Natural killer cell treated with Interleukin-12 subunit alpha and Interleukin-12 subunit beta and Interleukin-15 and Interleukin-18, amount 100 ng/mL, for 72 hours (primary cell): ENCODE measurements at regions not wholly inside any gene's neighbourhood (a gene's known extent, or its start where the extent isn't known, plus 50 kb on each side); places are given as distances from the start of the nearest gene placed in this dataset.
"Not testable (repeated sequence)": the region's sequence is repeated elsewhere in the genome, so short reads cannot be mapped to it uniquely, and the experiment has no call there.

ENCODE experiments used
- ATAC-seq, 2 donors: fragments of 150-1000 bp; cut with Tn5 transposase in 1 of 2; sonication (Bioruptor Pico), chemical (Tn5 transposase) in 1 of 2; 2 replicates each; pipeline ENCODE4 v1.10.0; 2021
- DNase-seq: peaks from one replicate; pipeline ENCODE4 v3.0.0; 2022; ENCODE audit warnings: low spot score
- H3K27ac Mint-ChIP-seq, 2 donors: 1 replicate in 1 of 2; 2 replicates in 1 of 2; pipeline ENCODE4 v1.8.0; 2022; ENCODE audit warnings: mixed read lengths in 2 of 2, mild to moderate bottlenecking in 1 of 2, moderate library complexity in 1 of 2
- H3K27me3 Mint-ChIP-seq, 2 donors: 1 replicate in 1 of 2; 2 replicates in 1 of 2; pipeline ENCODE4 v1.8.0; 2022; ENCODE audit warnings: mixed read lengths in 2 of 2
- H3K36me3 Mint-ChIP-seq: one replicate; pipeline ENCODE4 v1.8.0; 2022; ENCODE audit warnings: mixed read lengths
- H3K4me1 Mint-ChIP-seq, 2 donors: 1 replicate in 1 of 2; 2 replicates in 1 of 2; pipeline ENCODE4 v1.8.0; 2022; ENCODE audit warnings: low read depth in 2 of 2, mixed read lengths in 2 of 2, mild to moderate bottlenecking in 1 of 2
- H3K4me3 Mint-ChIP-seq: one replicate; pipeline ENCODE4 v1.8.0; 2022; ENCODE audit warnings: mixed read lengths
- H3K9me3 Mint-ChIP-seq: 2 replicates; pipeline ENCODE4 v1.8.0; 2022; ENCODE audit warnings: mixed read lengths

DNA sequence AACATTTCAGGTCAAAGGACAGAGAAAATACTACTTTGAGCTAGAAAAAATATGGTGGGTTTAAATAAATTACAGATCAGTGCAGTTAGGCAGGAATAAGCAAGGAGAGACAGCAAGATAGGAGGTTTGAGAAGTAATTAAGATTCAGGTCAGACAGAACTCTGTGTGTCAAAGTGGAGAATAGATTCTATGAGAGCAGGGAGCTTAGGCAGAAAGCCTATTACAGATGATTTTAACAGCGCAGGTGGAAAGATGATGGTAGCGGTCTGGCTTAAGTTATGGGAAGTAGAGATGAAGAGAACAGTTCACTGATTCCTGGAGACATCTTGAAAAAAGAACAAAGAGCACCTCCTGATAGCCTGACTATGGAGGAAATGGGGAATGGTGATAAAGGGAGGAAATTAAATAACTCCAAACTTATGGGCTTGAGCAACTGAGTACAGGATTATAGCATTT is 106.0 kb downstream of the APIP start:
- no peak overlapping the region for H3K4me3 Mint-ChIP-seq
- ATAC-seq (no peak), DNase-seq (no peak)
- H3K27ac Mint-ChIP-seq = no peak overlapping the region
- peaks cover 24 to 44% of the 10 kb centered on the region in 2 donors for H3K27me3 Mint-ChIP-seq
- peaks cover 18% of the 10 kb centered on the region for H3K9me3 Mint-ChIP-seq
- peaks cover 28% of the 10 kb centered on the region for H3K36me3 Mint-ChIP-seq
- H3K4me1 Mint-ChIP-seq = no peaks in the 10 kb centered on the region

DNA sequence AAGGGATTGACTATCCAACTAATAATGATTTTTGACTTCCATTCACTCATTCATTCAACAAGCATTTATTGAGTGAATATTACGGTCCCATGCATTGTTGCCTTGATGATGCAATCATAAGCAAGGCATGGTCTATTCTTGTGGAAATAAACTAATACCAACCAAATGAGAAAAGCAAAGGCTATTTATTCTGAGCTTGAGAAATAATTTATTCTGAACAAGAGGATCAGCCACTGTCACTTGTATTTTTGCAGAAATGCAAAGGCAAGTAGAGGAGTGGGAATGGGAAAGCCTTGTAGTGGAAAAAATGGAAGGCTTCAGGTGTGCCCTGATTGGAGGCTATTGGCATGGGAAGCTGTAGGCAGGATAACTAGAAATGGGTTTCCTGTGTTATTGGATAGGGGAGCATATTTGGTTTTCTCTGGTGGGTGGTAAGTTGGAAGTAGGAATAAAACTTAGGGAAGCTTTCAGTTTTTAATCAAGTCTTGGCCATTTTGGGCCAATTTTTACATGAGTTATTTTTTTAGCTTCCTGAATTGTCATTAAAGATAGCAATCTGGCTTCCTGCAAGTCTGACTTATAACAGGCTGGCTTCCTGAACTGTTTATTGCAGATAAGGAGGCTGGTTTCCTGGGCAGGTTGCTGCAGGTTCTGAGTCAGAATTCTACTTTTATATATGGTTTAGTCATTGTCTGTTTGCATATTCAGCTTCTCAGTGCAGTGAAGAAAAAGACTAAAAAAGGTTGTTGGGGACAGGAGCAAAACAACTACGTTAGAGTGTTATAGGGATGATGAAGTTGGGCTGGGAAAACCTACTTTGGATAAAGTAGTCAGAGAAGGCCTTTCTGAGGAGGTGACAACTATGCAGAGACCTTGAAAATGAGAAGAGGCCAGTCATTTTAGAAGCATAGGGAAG is 106.7 kb downstream of the APIP start:
- ATAC-seq = no peak
- Mint-ChIP-seq H3K9me3 (peaks cover 18% of the 10 kb centered on the region), H3K4me3 (no peak overlapping the region), H3K4me1 (no peaks in the 10 kb centered on the region), H3K27ac (no peak overlapping the region), H3K36me3 (peaks cover 28% of the 10 kb centered on the region), H3K27me3 (peaks cover 28 to 51% of the 10 kb centered on the region in 2 donors)
- no peak for DNase-seq

DNA sequence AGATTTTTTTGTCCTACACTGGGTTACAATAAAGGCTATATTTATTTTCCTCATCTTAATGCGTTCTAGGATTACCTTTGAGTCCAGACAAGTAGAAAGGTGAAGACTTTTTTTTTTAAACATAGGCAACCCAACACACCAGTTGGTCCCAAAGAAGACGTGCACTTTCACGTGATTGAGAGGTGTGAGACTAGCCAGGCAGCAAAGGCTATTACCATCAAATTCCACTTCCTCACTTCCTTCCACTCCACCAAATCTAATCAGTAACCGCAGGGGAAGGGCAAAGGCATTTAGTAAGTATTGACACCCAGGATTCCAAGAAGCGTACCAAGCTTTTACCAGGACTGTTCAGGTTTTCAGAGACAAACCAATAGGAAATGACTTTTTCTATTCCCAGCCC is 109.3 kb downstream of the APIP start:
- H3K27me3 Mint-ChIP-seq = peaks cover 28 to 43% of the 10 kb centered on the region in 2 donors
- no peak for DNase-seq
- no peak overlapping the region for H3K27ac Mint-ChIP-seq
- H3K9me3 Mint-ChIP-seq = peaks cover 11% of the 10 kb centered on the region
- H3K36me3 Mint-ChIP-seq = peaks cover 14% of the 10 kb centered on the region
- no peak overlapping the region for H3K4me3 Mint-ChIP-seq
- ATAC-seq = no peak
- no peaks in the 10 kb centered on the region for H3K4me1 Mint-ChIP-seq

DNA sequence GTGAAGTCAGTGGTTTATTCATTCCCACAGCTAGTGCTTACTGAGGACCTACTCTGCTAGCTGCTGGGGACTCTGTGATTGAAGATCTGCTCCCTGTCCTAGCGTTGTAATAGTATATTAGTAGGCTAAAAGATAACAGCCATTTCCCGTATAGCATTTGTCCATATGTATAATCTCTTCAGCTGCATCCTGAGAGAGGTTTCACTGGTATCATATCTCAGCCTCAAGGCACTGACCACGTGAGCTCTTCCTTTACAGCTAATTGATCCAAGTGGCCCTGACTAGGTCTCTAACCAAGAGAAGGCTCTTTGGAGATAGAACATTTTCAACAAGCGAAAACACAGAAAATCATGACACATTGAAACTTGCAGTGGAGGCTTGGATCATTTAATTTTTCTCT is 110.2 kb downstream of the APIP start:
- H3K4me1 Mint-ChIP-seq = no peaks in the 10 kb centered on the region
- peaks cover 14% of the 10 kb centered on the region for H3K36me3 Mint-ChIP-seq

DNA sequence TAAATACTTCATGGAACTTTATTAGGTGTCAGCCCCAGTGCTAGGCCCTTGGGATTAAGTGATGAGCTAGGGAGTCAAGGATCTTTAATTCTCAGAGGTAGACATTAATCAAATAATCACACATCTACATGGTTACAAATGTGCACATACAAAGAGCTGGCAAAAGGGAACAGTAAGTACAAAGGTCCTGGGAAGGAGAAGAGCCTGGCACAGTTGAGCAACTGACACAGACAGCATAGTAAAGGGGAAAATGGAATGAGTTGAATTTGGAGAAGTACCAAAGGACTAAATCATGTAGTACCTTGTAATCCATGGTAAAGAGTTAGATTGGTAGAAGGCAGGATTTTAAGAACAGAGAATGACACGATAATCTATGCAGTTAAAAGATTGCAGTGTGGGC is 116.3 kb downstream of the APIP start:
- H3K27me3 Mint-ChIP-seq = peaks cover 16 to 34% of the 10 kb centered on the region in 2 donors
- H3K36me3 Mint-ChIP-seq = no peaks in the 10 kb centered on the region
- ATAC-seq (no peak), DNase-seq (no peak)
- no peak overlapping the region for H3K4me3 Mint-ChIP-seq
- H3K9me3 Mint-ChIP-seq = no peaks in the 10 kb centered on the region
- H3K4me1 Mint-ChIP-seq = no peaks in the 10 kb centered on the region
- no peak overlapping the region for H3K27ac Mint-ChIP-seq

More for the DNA sequence above, 110.2 kb downstream of the APIP start:
- no peak for DNase-seq
- Mint-ChIP-seq H3K27me3 (peaks cover 28 to 44% of the 10 kb centered on the region in 2 donors), H3K9me3 (peaks cover 11% of the 10 kb centered on the region), H3K4me3 (no peak overlapping the region), H3K27ac (no peak overlapping the region)
- no peak for ATAC-seq

DNA sequence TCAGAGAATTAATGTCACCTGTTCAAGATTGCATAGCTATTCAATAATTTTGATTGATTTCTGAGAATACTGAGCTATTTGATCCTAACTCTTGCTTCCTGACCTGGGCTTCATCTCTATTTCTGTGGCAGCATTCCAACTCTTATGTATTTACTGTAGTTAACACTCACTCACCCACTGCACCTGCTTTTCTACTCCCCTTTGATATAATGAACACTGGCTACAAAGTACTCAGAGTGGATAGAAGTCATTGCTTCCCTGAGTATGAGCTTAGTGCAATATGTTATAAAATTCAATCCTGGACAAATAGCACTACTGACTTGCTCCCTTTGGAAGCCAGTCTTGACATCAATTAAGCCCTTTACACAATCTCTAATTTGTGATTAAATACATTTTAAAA is 117.2 kb downstream of the APIP start:
- Mint-ChIP-seq H3K4me3 (no peak overlapping the region), H3K27ac (no peak overlapping the region), H3K9me3 (no peaks in the 10 kb centered on the region), H3K27me3 (peaks cover 20 to 33% of the 10 kb centered on the region in 2 donors), H3K36me3 (no peaks in the 10 kb centered on the region), H3K4me1 (no peaks in the 10 kb centered on the region)
- ATAC-seq (no peak), DNase-seq (no peak)

DNA sequence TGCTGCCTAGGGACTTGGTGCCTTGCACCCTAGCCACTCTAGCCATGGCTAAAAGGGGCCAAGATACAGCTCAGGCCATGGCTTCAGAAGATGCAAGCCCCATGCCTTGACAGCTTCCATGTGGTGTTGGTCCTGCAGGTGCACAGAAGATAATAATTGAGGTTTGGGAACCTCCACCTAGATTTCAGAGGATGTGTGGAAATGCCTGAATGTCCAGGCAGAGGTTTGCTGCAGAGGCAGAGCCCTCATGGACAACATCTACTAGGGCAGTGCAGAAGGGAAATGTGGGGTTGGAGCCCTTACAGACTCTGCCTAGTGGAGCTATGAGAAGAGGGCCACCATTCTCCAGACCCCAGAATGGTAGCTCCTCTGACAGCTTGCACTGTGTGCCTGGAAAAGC is 118.7 kb downstream of the APIP start:
- not testable (repeated sequence) for H3K4me3 Mint-ChIP-seq, H3K27ac Mint-ChIP-seq, H3K36me3 Mint-ChIP-seq, H3K4me1 Mint-ChIP-seq, H3K9me3 Mint-ChIP-seq, DNase-seq, ATAC-seq
- peaks cover 19 to 33% of the 10 kb centered on the region in 2 donors for H3K27me3 Mint-ChIP-seq

DNA sequence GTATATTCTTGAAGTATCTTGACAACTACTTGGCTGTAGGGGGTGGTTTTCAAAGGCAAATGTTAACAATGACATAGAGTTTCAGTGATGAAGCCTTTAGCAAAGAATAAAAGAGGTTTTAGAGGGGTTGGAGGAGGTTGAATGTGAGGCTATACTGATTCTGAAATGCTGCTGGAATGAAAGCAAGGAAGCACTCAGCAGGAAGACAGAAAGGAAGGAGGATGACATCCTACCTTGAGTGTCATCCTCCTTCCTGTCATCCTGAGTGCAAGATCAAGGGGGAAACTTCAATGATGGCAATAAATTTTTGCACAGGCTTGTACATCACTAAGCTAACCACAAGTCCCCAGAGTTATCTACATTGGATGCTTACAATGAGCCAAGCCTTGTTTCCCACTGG is 120.5 kb downstream of the APIP start:
- peaks cover 20 to 25% of the 10 kb centered on the region in 2 donors for H3K27me3 Mint-ChIP-seq
- peaks cover 0 to 4% of the 10 kb centered on the region in 2 donors for H3K4me1 Mint-ChIP-seq
- no peaks in the 10 kb centered on the region for H3K9me3 Mint-ChIP-seq
- DNase-seq (no peak), ATAC-seq (no peak)
- no peaks in the 10 kb centered on the region for H3K36me3 Mint-ChIP-seq
- H3K4me3 Mint-ChIP-seq = no peak overlapping the region
- H3K27ac Mint-ChIP-seq = no peak overlapping the region

DNA sequence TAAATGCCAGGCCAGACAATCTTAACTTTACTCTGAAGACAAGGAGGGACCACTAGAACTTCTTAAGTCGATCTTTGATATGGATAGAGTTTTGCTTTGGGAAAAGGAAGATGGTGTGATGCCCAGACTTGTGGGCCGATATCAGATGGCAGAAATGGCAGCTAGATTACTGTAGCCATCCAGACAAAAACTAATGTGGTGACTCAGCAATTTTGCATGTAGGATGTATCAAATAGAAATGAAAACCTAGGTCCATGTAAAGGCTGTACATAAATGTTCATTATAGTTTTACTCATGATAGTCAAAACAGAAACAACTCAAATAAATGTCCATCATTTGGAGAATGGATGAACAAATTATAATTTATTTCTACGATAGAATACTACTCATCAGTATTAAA is 121.5 kb downstream of the APIP start:
- no peak for ATAC-seq
- H3K4me1 Mint-ChIP-seq = peaks cover 0 to 4% of the 10 kb centered on the region in 2 donors
- no peak overlapping the region for H3K4me3 Mint-ChIP-seq
- H3K36me3 Mint-ChIP-seq = no peaks in the 10 kb centered on the region
- H3K9me3 Mint-ChIP-seq = no peaks in the 10 kb centered on the region
- DNase-seq = no peak
- H3K27ac Mint-ChIP-seq = no peak overlapping the region
- peaks cover 13 to 18% of the 10 kb centered on the region in 2 donors for H3K27me3 Mint-ChIP-seq

DNA sequence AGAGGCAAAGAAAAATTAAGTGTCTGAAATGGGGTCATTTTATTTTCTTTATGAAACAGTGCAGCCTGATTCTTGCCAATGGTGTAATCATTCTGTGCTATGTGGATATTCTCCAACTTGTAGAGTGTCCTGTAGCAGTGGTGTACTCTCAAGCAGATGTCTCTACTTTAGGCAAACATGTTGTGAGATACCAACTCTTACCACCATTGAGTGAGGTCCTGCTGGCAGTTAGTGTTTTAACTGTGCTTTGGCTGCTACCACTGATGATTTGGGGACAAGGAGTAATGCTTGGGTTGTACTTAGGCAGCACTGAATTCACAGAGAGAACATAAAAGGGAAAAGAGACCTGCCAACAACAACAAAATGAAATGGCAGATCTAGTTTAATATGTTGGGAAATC is 122.5 kb downstream of the APIP start:
- DNase-seq = no peak
- H3K4me3 Mint-ChIP-seq = no peak overlapping the region
- no peak for ATAC-seq
- H3K27ac Mint-ChIP-seq = no peak overlapping the region
- peaks cover 8 to 13% of the 10 kb centered on the region in 2 donors for H3K27me3 Mint-ChIP-seq
- H3K4me1 Mint-ChIP-seq = peaks cover 0 to 4% of the 10 kb centered on the region in 2 donors
- H3K36me3 Mint-ChIP-seq = no peaks in the 10 kb centered on the region
- no peaks in the 10 kb centered on the region for H3K9me3 Mint-ChIP-seq

DNA sequence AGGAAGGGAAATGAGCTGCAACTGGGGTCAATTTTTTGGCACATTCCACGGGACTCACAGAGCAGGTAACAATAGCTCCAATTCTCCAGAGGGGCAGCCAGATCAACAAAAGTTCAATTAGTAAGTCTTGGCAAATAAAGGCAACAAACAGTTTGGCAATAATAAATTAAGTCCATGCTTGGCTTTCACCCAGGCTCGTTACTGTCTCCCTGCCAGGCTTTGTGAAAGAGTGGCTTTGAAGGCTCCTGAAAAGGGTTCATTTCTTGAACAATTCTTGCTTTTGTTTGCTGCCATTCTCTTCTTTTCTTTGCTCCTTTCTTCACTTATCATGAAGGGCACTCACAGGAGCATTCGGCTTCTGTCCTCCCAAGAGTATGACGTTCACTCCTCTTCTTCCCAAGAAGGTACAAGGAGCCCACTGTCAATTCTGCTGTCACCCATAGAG is 123.3 kb downstream of the APIP start:
- H3K27me3 Mint-ChIP-seq = peaks cover 8 to 13% of the 10 kb centered on the region in 2 donors
- peaks cover 0 to 4% of the 10 kb centered on the region in 2 donors for H3K4me1 Mint-ChIP-seq
- H3K4me3 Mint-ChIP-seq = no peak overlapping the region
- H3K27ac Mint-ChIP-seq = no peak overlapping the region
- no peaks in the 10 kb centered on the region for H3K36me3 Mint-ChIP-seq
- H3K9me3 Mint-ChIP-seq = no peaks in the 10 kb centered on the region
- no peak for ATAC-seq
- no peak for DNase-seq

DNA sequence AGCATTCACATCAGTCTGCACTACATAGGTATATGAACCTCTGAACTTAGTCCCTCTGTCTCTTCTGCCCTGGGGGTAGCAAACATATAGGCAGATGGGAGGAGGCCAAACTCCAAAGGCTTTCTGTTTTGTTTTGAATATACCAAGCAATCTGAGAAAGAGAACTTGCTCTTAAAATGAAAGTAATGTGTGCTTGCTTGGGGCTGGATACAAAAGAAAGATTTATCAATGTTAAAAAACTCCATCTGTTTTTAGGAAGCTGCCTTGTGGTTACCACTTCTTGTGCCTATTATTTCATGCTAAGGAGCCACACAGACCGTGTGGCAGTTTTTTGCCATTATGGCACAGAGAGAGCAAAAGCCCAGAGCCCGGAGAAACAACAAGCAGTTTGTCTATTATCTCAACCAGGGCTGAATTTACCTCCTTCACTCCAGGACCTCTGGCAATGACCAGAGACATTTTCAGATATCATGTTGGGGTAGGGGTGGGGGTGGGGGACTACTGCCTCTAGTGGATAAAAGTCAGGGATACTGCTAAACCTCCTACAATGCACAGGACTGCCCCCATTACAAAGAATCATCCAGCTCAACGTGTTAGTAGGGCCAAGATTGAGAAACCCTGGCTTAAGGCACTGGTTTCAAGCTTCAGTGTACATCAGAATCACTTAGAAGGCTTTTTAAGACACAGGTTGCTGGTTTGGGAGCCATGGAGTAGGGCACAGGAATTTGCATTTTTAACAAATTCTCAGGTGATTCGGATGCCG is 124.2 kb downstream of the APIP start:
- Mint-ChIP-seq H3K36me3 (no peaks in the 10 kb centered on the region), H3K9me3 (no peaks in the 10 kb centered on the region), H3K4me3 (no peak overlapping the region), H3K27ac (no peak overlapping the region), H3K4me1 (peaks cover 0 to 4% of the 10 kb centered on the region in 2 donors), H3K27me3 (peaks cover 8 to 12% of the 10 kb centered on the region in 2 donors)
- ATAC-seq (peak in 1 of 2 donors; percentile 61), DNase-seq (no peak)

DNA sequence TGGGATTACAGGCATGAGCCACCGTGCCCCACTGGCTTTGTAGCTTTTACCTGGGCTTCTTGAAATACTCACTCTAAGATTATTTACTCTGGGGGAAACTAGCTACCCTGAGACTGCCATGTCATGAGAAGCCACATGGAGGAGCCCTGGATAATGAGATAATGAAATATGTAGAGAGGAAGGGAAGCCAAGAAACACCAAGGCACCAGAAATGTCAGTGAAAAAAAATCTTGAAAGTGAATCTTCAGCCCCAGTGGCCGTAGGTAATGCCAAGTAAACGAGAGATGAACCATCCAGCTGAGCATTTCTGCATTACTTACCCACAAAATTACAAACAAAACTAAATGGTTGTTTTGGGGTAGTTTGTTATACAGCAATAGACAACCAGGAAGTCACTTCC is 125.6 kb downstream of the APIP start:
- Mint-ChIP-seq H3K27ac (no peak overlapping the region), H3K4me1 (peaks cover 0 to 4% of the 10 kb centered on the region in 2 donors), H3K27me3 (peaks cover 10 to 11% of the 10 kb centered on the region in 2 donors), H3K36me3 (no peaks in the 10 kb centered on the region), H3K9me3 (no peaks in the 10 kb centered on the region), H3K4me3 (no peak overlapping the region)
- DNase-seq (no peak), ATAC-seq (no peak)
